GM23338 (cell line): ENCODE measurements at regions not wholly inside any gene's neighbourhood (a gene's known extent, or its start where the extent isn't known, plus 50 kb on each side); places are given as distances from the start of the nearest gene placed in this dataset.

Source experiments
- ATAC-seq: fragments of 200-7000 bp; cut with Tn5 transposase; 3 replicates; pipeline ENCODE4 v1.9.1; 2020
- DNase-seq: peaks from one replicate; pipeline ENCODE4 v3.0.0-alpha.2; 2015; ENCODE audit warnings: low spot score
- H2AFZ ChIP-seq: fragments of 200-600 bp; sonication (generic); 2 replicates; pipeline ENCODE4 v1.8.0; 2016; ENCODE audit warnings: antibody characterized with exemption, mild to moderate bottlenecking, moderate library complexity
- H3F3A ChIP-seq: fragments of 200-600 bp; sonication (generic); replicated peaks from 2 replicates; pipeline ENCODE4 v1.8.0; 2017; ENCODE audit warnings: antibody characterized with exemption, mixed run types, low read depth
- H3K27ac ChIP-seq: fragments of 200-600 bp; sonication (generic); 2 replicates; pipeline ENCODE4 v1.6.1; 2016; ENCODE audit warnings: low read depth
- H3K27me3 ChIP-seq: fragments of 200-600 bp; sonication (generic); 2 replicates; pipeline ENCODE4 v1.8.0; 2016; ENCODE audit warnings: mild to moderate bottlenecking, mixed run types, moderate library complexity; ENCODE audit not compliant: insufficient read depth
- H3K36me3 ChIP-seq: fragments of 200-600 bp; sonication (generic); 2 replicates; pipeline ENCODE4 v1.8.0; 2016; ENCODE audit warnings: mild to moderate bottlenecking; ENCODE audit not compliant: insufficient read depth
- H3K4me1 ChIP-seq: fragments of 200-600 bp; sonication (generic); 2 replicates; pipeline ENCODE4 v1.8.0; 2016; ENCODE audit warnings: mild to moderate bottlenecking, moderate library complexity; ENCODE audit not compliant: insufficient read depth
- H3K4me2 ChIP-seq: fragments of 200-600 bp; sonication (generic); 2 replicates; pipeline ENCODE4 v1.7.1; 2017; ENCODE audit warnings: mixed run types
- H3K4me3 ChIP-seq: fragments of 200-600 bp; sonication (generic); 2 replicates; pipeline ENCODE4 v1.6.1; 2016; ENCODE audit warnings: mixed run types
- H3K79me2 ChIP-seq: fragments of 200-600 bp; sonication (generic); replicated peaks from 2 replicates; pipeline ENCODE4 v1.8.0; 2017; ENCODE audit warnings: mild to moderate bottlenecking; ENCODE audit not compliant: insufficient read depth
- H3K9me2 ChIP-seq: fragments of 200-600 bp; sonication (generic); 2 replicates; pipeline ENCODE4 v1.8.0; 2017; ENCODE audit not compliant: insufficient read depth
- H4K20me1 ChIP-seq: fragments of 200-600 bp; sonication (generic); replicated peaks from 2 replicates; pipeline ENCODE4 v1.8.0; 2017; ENCODE audit warnings: mild to moderate bottlenecking; ENCODE audit not compliant: insufficient read depth
- H3K27ac Mint-ChIP-seq: 2 replicates; pipeline ENCODE4 v1.8.0; 2020; ENCODE audit warnings: inconsistent platforms, mild to moderate bottlenecking, moderate library complexity, mixed read lengths
- H3K27me3 Mint-ChIP-seq: 3 replicates; pipeline ENCODE4 v1.8.0; 2022; ENCODE audit warnings: low read depth, mild to moderate bottlenecking, moderate library complexity, mixed read lengths, inconsistent platforms; ENCODE audit not compliant: insufficient read depth, poor library complexity
- H3K36me3 Mint-ChIP-seq: 3 replicates; pipeline ENCODE4 v1.8.0; 2021; ENCODE audit warnings: low read depth, mild to moderate bottlenecking, inconsistent platforms, moderate library complexity, mixed read lengths
- H3K4me1 Mint-ChIP-seq: 3 replicates; pipeline ENCODE4 v1.8.0; 2020; ENCODE audit warnings: mild to moderate bottlenecking, inconsistent platforms, mixed read lengths
- H3K4me3 Mint-ChIP-seq: 3 replicates; pipeline ENCODE4 v1.8.0; 2021; ENCODE audit warnings: moderate library complexity, mild to moderate bottlenecking, inconsistent platforms, mixed read lengths
- H3K9me3 Mint-ChIP-seq: 3 replicates; pipeline ENCODE4 v1.8.0; 2020; ENCODE audit warnings: moderate library complexity, mild to moderate bottlenecking, inconsistent platforms, mixed read lengths
- CREB1 ChIP-seq: fragments of 250-450 bp; sonication (Bioruptor Pico); IDR thresholded peaks from 2 replicates; pipeline ENCODE4 v1.5.0; 2020; ENCODE audit warnings: low read depth, mild to moderate bottlenecking, moderate library complexity
- CTCF ChIP-seq, 2 experiments: fragments of 200-600 bp in 1 of 2; sonication (generic) in 1 of 2; conservative IDR thresholded peaks; 2 replicates each; pipeline versions ENCODE4 v1.5.1 to v1.6.1; 2016 to 2017; ENCODE audit warnings: antibody characterized with exemption in 2 of 2, low read depth in 2 of 2, mild to moderate bottlenecking in 2 of 2, moderate library complexity in 1 of 2
- EZH2 ChIP-seq: fragments of 200-600 bp; sonication (generic); IDR thresholded peaks from one replicate; pipeline ENCODE4 v1.8.0; 2017; ENCODE audit warnings: antibody characterized with exemption, mild to moderate bottlenecking, low read depth; ENCODE audit not compliant: unreplicated experiment
- EZH2phosphoT487 ChIP-seq: fragments of 200-600 bp; sonication (generic); IDR thresholded peaks from one replicate; pipeline ENCODE4 v1.8.1; 2018; ENCODE audit warnings: antibody characterized with exemption; ENCODE audit not compliant: unreplicated experiment
- JUNB ChIP-seq: IDR thresholded peaks from one replicate; pipeline ENCODE4 v1.6.1; 2016; ENCODE audit warnings: antibody characterized with exemption; ENCODE audit not compliant: unreplicated experiment
- NANOG ChIP-seq: IDR thresholded peaks from 2 replicates; pipeline ENCODE4 v1.6.1; 2016; ENCODE audit warnings: antibody characterized with exemption, borderline replicate concordance
- POLR2AphosphoS5 ChIP-seq: IDR thresholded peaks from 2 replicates; pipeline ENCODE4 v1.6.1; 2016; ENCODE audit warnings: antibody characterized with exemption, low read depth
- REST ChIP-seq: IDR thresholded peaks from one replicate; pipeline ENCODE4 v1.6.1; 2018; ENCODE audit warnings: antibody characterized with exemption; ENCODE audit not compliant: unreplicated experiment
- STAT1 ChIP-seq: IDR thresholded peaks from one replicate; pipeline ENCODE4 v1.6.1; 2016; ENCODE audit warnings: antibody characterized with exemption; ENCODE audit not compliant: unreplicated experiment
- ZNF114 ChIP-seq: fragments of 250-450 bp; sonication (Bioruptor Pico); IDR thresholded peaks from 2 replicates; pipeline ENCODE4 v1.5.0; 2020; ENCODE audit warnings: mild to moderate bottlenecking, moderate library complexity
- ZNF331 ChIP-seq: fragments of 250-450 bp; sonication (Bioruptor Pico); IDR thresholded peaks from 2 replicates; pipeline ENCODE4 v1.5.0; 2020; ENCODE audit warnings: low read depth, mild to moderate bottlenecking, moderate library complexity
- ZNF462 ChIP-seq: fragments of 250-450 bp; sonication (Bioruptor Pico); IDR thresholded peaks from 2 replicates; pipeline ENCODE4 v1.5.0; 2020; ENCODE audit warnings: mild to moderate bottlenecking, moderate library complexity

GRCh38 chr19:46926170-46927071 is 65.6 kb downstream of the ARHGAP35 start:
- no peak overlapping the region for H3K4me2 ChIP-seq
- H3K79me2 ChIP-seq, result peaks cover 99% of the 10 kb centered on the region
- no peaks in the 10 kb centered on the region for H3K36me3 ChIP-seq
- H3K27me3 ChIP-seq, result no peaks in the 10 kb centered on the region
- peaks cover under 1% of the 10 kb centered on the region for H3K27me3 Mint-ChIP-seq
- peaks cover 58% of the 10 kb centered on the region for H4K20me1 ChIP-seq
- no peaks in the 10 kb centered on the region for H3K9me3 Mint-ChIP-seq
- H3K4me3 ChIP-seq, result no peak overlapping the region
- 0 out of 2 replicates have a peak overlapping the region, but pooled peaks have one; percentile 1 for H3K27ac Mint-ChIP-seq
- H2AFZ ChIP-seq, result no peak overlapping the region
- ATAC-seq (no peak), DNase-seq (no peak)
- no peak overlapping the region for H3K4me3 Mint-ChIP-seq
- peaks cover 33% of the 10 kb centered on the region for H3K4me1 ChIP-seq
- H3K36me3 Mint-ChIP-seq, result peaks cover 12% of the 10 kb centered on the region; the same call in 2 of the 3 replicates
- H3K9me2 ChIP-seq, result no peaks in the 10 kb centered on the region
- no peaks in the 10 kb centered on the region for H3F3A ChIP-seq
- TF ChIP-seq ZNF331, result no peak
- TF ChIP-seq CREB1, result no peak
- no peak for TF ChIP-seq ZNF114 (CRISPR knock-in tag)
- TF ChIP-seq CTCF (conservative IDR thresholded peaks at IDR 0.05; ENCODE audit: low read depth in 2 of 2), result no peak
- no peak for TF ChIP-seq EZH2
- TF ChIP-seq POLR2AphosphoS5, result no peak
- no peak for TF ChIP-seq JUNB
- TF ChIP-seq NANOG, result no peak
- TF ChIP-seq ZNF462 (CRISPR knock-in tag), result no peak
- TF ChIP-seq REST, result no peak
- TF ChIP-seq STAT1, result no peak
- no peak for TF ChIP-seq EZH2phosphoT487
- peak overlapping the region; percentile 89 for H3K27ac ChIP-seq
- peaks cover 33% of the 10 kb centered on the region for H3K4me1 Mint-ChIP-seq
